ENCODE measurements at regions not wholly inside any gene's neighbourhood (a gene's known extent, or its start where the extent isn't known, plus 50 kb on each side); places are given as distances from the start of the nearest gene placed in this dataset.

DNA sequence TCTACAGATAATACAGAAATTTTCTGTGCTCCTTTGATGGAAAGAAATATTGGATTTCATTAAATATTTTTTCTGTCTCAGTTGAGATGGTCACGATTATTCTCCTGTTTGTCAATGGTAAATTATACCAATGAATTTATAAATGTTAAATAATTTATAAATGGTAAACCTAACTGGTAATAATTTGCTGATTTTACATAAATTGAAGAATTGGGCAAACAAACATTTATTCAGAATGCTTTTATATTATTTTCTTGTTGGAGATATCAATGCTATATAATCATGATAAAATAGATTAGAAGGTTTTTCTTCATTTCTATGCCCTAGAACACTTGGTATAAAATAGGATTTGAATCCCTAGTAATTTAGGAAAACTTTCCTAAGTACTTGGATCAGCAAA, 597.6 kb upstream of the IGFBP3 start:
- TF ChIP-seq CTCF (IDR thresholded peaks at IDR 0.05; ENCODE audit: low read depth, low read length, missing control alignments): no peak
- Histone ChIP-seq H3K4me3 (ENCODE audit: low read depth, low read length) (no peak overlapping the region), H3K36me3 (replicated peaks) (no peaks in the 10 kb centered on the region), H3K27ac (no peak overlapping the region), H3K27me3 (replicated peaks) (no peaks in the 10 kb centered on the region)
- in situ Hi-C loops (cut with HindIII; ENCODE audit: low pct_ligation_motif_present, low sequenced_read_pairs): no loop called here
- DNase-seq: no peak

- Histone ChIP-seq H3K4me3 (ENCODE audit: low read depth, low read length) (no peak overlapping the region), H3K27ac (no peak overlapping the region), H3K27me3 (replicated peaks) (no peaks in the 10 kb centered on the region), H3K36me3 (replicated peaks) (no peaks in the 10 kb centered on the region)
- no peak for DNase-seq
- no peak for TF ChIP-seq CTCF (IDR thresholded peaks at IDR 0.05; ENCODE audit: low read depth, low read length, missing control alignments)
- in situ Hi-C loops (cut with HindIII; ENCODE audit: low pct_ligation_motif_present, low sequenced_read_pairs): no loop called here
Observed at GRCh38 chr7:46515844-46516590, 594.9 kb upstream of the IGFBP3 start.

GRCh38 chr7:46513447-46513848, 592.4 kb upstream of the IGFBP3 start:
- in situ Hi-C loops (cut with HindIII; ENCODE audit: low pct_ligation_motif_present, low sequenced_read_pairs): no loop called here

DNA sequence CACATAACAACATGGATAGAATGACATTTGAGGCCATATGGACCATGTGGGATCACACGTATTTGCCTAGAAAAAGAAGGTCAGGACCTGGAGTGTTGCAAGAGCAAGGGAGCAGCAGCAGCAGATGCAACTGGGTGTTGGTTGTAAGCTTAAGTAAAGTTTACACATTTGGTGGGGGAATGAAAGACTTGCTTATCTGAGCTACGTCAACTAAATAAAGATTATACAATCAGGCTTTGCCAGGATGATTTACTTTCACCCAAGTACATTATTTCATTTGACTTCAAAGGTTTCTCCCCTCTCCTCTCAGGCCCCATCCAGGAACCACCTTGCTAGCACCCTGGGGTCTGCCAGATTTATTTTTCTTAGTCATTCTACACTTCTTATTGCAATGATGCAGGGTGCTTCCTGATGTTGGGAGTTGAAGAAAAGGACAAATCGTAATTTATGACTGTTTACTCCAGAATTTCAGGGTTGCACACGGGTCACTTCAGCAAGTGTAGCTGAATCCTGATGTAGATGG, 591.9 kb upstream of the IGFBP3 start:
- H3K4me3 ChIP-seq (ENCODE audit: low read depth, low read length): no peak overlapping the region
- no peaks in the 10 kb centered on the region for H3K36me3 ChIP-seq (replicated peaks)
- DNase-seq: no peak
- TF ChIP-seq CTCF (IDR thresholded peaks at IDR 0.05; ENCODE audit: low read depth, low read length, missing control alignments): no peak
- no peaks in the 10 kb centered on the region for H3K27me3 ChIP-seq (replicated peaks)
- H3K27ac ChIP-seq: no peak overlapping the region
- in situ Hi-C loops (cut with HindIII; ENCODE audit: low pct_ligation_motif_present, low sequenced_read_pairs): no loop called here

More at GRCh38 chr7:46513447-46513848, 592.4 kb upstream of the IGFBP3 start:
- no peak for DNase-seq
- Histone ChIP-seq H3K36me3 (replicated peaks) (no peaks in the 10 kb centered on the region), H3K27me3 (replicated peaks) (no peaks in the 10 kb centered on the region), H3K4me3 (ENCODE audit: low read depth, low read length) (no peak overlapping the region), H3K27ac (no peak overlapping the region)
- no peak for TF ChIP-seq CTCF (IDR thresholded peaks at IDR 0.05; ENCODE audit: low read depth, low read length, missing control alignments)

- Histone ChIP-seq H3K4me3 (ENCODE audit: low read depth, low read length) (no peak overlapping the region), H3K27me3 (replicated peaks) (no peaks in the 10 kb centered on the region), H3K27ac (no peak overlapping the region), H3K36me3 (replicated peaks) (no peaks in the 10 kb centered on the region)
- in situ Hi-C loops (cut with HindIII; ENCODE audit: low pct_ligation_motif_present, low sequenced_read_pairs): no loop called here
- no peak for TF ChIP-seq CTCF (IDR thresholded peaks at IDR 0.05; ENCODE audit: low read depth, low read length, missing control alignments)
- DNase-seq: no peak
Observed at GRCh38 chr7:46511442-46512215, 590.6 kb upstream of the IGFBP3 start.

All from brain microvascular endothelial cell (primary cell).